HepG2 (cell line): ENCODE measurements at regions not wholly inside any gene's neighbourhood (a gene's known extent, or its start where the extent isn't known, plus 50 kb on each side); places are given as distances from the start of the nearest gene placed in this dataset.

ENCODE experiments used
- CENPT ChIP-seq: sonication (generic); formaldehyde crosslinking; IDR thresholded peaks from 2 replicates; pipeline ENCODE4 v1.8.0; 2022; ENCODE audit warnings: low read depth, mild to moderate bottlenecking, moderate library complexity, missing genetic modification reagents
- FOXA3 ChIP-seq: IDR thresholded peaks from 2 replicates; pipeline ENCODE4 v1.6.1; 2016; ENCODE audit warnings: missing genetic modification reagents, missing compliant biosample characterization
- GTF3A ChIP-seq: sonication (generic); formaldehyde crosslinking; conservative IDR thresholded peaks from 2 replicates; pipeline ENCODE4 v1.4.0; 2020; ENCODE audit warnings: mild to moderate bottlenecking, missing genetic modification reagents
- MED1 ChIP-seq: sonication (generic); formaldehyde crosslinking; IDR thresholded peaks from 2 replicates; pipeline ENCODE4 v1.4.0; 2020; ENCODE audit warnings: missing genetic modification reagents
- MEF2D ChIP-seq: sonication (generic); formaldehyde crosslinking; IDR thresholded peaks from 2 replicates; pipeline ENCODE4 v1.5.1; 2020; ENCODE audit warnings: mild to moderate bottlenecking, missing genetic modification reagents
- NCOR1 ChIP-seq: fragments of 200-600 bp; sonication (generic); IDR thresholded peaks from 2 replicates; pipeline ENCODE4 v1.7.0; 2017; ENCODE audit warnings: antibody characterized with exemption, low read length, borderline replicate concordance
- NFE2L2 ChIP-seq: fragments of 150-350 bp; IDR thresholded peaks from 2 replicates; pipeline ENCODE4 v1.6.1; 2014; ENCODE audit warnings: low read length
- NR3C1 ChIP-seq: sonication (generic); formaldehyde crosslinking; IDR thresholded peaks from 2 replicates; pipeline ENCODE4 v1.4.0; 2020; ENCODE audit warnings: missing genetic modification reagents
- PHF5A ChIP-seq: IDR thresholded peaks from one replicate; pipeline ENCODE4 v1.6.1; 2018; ENCODE audit warnings: low read depth, missing genetic modification reagents; ENCODE audit not compliant: unreplicated experiment
- SCMH1 ChIP-seq: sonication (generic); formaldehyde crosslinking; IDR thresholded peaks from 2 replicates; pipeline ENCODE4 v1.9.0; 2021; ENCODE audit warnings: missing genetic modification reagents, mild to moderate bottlenecking, borderline replicate concordance
- SIN3A ChIP-seq: IDR thresholded peaks from 2 replicates; pipeline ENCODE4 v1.6.1; 2011; ENCODE audit warnings: low read depth, mild to moderate bottlenecking, control low read depth, low read length, borderline replicate concordance
- SOX13 ChIP-seq, 3 experiments: fragments of 450-650 bp in 1 of 3; sonication (generic) in 1 of 3; formaldehyde crosslinking in 1 of 3; IDR thresholded peaks in 2 of 3; conservative IDR thresholded peaks in 1 of 3; 2 replicates each; pipeline versions ENCODE4 v1.5.0 to v1.6.1; 2016 to 2020; ENCODE audit warnings: antibody characterized with exemption in 1 of 3, mild to moderate bottlenecking in 1 of 3, missing compliant biosample characterization in 1 of 3, missing genetic modification reagents in 1 of 3, moderate library complexity in 1 of 3
- SOX6 ChIP-seq, 2 experiments: fragments of 450-650 bp in 1 of 2; sonication (generic) in 1 of 2; formaldehyde crosslinking in 1 of 2; IDR thresholded peaks; 2 replicates each; pipeline versions ENCODE4 v1.4.0 to v1.6.1; 2017 to 2020; ENCODE audit warnings: antibody characterized with exemption in 1 of 2, mild to moderate bottlenecking in 1 of 2, missing genetic modification reagents in 1 of 2
- ZBTB21 ChIP-seq: sonication (generic); formaldehyde crosslinking; IDR thresholded peaks from 2 replicates; pipeline ENCODE4 v1.4.0; 2020; ENCODE audit warnings: missing genetic modification reagents
- ZSCAN21 ChIP-seq: sonication (generic); formaldehyde crosslinking; IDR thresholded peaks from 2 replicates; pipeline ENCODE4 v1.8.0; 2022; ENCODE audit warnings: mild to moderate bottlenecking, missing genetic modification reagents, moderate library complexity, borderline replicate concordance
- ZSCAN25 ChIP-seq: sonication (generic); formaldehyde crosslinking; IDR thresholded peaks from 2 replicates; pipeline ENCODE4 v1.8.0; 2022; ENCODE audit warnings: mild to moderate bottlenecking, missing genetic modification reagents
- TF ChIP-seq, protein P1 (sequence below): sonication (generic); formaldehyde crosslinking; IDR thresholded peaks from 2 replicates; pipeline ENCODE4 v1.5.0; 2020; ENCODE audit warnings: mild to moderate bottlenecking, missing genetic modification reagents
- TF ChIP-seq, protein P2 (sequence below): sonication (generic); formaldehyde crosslinking; conservative IDR thresholded peaks from 2 replicates; pipeline ENCODE4 v1.5.0; 2020; ENCODE audit warnings: missing genetic modification reagents
- TF ChIP-seq, protein P3 (sequence below): IDR thresholded peaks from 2 replicates; pipeline ENCODE4 v1.6.1; 2016; ENCODE audit warnings: control low read depth
- TF ChIP-seq, protein P4 (sequence below): sonication (generic); formaldehyde crosslinking; IDR thresholded peaks from 2 replicates; pipeline ENCODE4 v1.5.0; 2020; ENCODE audit warnings: mild to moderate bottlenecking, missing genetic modification reagents, moderate library complexity
- TF ChIP-seq, protein P5 (sequence below): sonication (generic); formaldehyde crosslinking; IDR thresholded peaks from 2 replicates; pipeline ENCODE4 v1.4.0; 2020; ENCODE audit warnings: mild to moderate bottlenecking, missing genetic modification reagents

DNA sequence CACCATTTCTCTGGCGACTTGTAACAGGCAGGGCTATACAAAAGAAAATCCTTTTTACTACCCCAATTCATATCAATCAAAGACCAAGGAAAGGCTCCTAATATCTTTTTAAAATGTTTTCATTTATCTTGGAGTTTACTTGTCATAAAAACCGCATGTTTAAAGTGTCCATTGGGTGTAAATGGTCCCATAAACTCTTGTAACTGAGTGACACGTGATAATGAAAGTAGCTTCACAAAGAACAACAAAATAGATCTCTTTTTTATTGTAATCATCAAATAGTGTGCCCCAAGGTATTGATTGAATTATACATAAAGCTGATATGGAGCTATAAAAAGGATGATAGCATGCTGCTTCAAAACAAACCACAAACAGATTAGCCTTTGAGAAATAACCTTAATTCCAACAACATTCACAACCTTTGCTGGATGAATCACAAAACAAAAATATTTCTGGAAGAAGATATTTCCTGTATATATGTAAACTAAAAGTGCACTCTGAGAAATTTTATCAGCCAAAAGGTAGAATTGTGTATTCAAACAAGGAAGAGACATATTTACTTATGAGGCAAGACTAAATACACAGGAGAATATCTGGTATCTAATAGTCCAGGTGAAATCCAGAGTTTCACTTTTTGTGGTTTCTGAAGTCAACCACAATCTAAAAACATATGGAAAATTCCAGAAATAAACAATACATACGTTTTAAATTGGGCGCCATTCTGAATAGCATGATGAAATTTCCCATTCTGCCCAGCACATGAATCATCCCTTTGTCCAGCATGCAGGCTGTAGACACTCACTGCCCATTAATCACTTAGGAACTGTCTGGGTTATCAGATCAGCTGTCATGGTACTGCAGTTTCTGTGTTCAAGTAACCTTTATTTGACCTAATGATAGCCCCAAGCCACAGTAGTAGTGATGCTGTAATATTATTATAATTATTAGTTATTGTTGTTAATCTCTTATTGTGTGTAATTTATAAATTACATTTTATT is 237.5 kb downstream of the PIK3C3 start (continued):
- TF ChIP-seq, protein P1, sequence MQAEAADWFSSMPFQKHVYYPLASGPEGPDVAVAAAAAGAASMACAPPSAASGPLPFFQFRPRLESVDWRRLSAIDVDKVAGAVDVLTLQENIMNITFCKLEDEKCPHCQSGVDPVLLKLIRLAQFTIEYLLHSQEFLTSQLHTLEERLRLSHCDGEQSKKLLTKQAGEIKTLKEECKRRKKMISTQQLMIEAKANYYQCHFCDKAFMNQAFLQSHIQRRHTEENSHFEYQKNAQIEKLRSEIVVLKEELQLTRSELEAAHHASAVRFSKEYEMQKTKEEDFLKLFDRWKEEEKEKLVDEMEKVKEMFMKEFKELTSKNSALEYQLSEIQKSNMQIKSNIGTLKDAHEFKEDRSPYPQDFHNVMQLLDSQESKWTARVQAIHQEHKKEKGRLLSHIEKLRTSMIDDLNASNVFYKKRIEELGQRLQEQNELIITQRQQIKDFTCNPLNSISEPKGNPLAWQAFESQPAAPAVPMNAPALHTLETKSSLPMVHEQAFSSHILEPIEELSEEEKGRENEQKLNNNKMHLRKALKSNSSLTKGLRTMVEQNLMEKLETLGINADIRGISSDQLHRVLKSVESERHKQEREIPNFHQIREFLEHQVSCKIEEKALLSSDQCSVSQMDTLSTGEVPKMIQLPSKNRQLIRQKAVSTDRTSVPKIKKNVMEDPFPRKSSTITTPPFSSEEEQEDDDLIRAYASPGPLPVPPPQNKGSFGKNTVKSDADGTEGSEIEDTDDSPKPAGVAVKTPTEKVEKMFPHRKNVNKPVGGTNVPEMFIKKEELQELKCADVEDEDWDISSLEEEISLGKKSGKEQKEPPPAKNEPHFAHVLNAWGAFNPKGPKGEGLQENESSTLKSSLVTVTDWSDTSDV (CRISPR knock-in tag), result no peak
- no peak for TF ChIP-seq ZBTB21 (CRISPR knock-in tag)
- TF ChIP-seq NCOR1, result peak; percentile 31; the same call in 1 of the 2 replicates
- 0 out of 2 replicates have a peak, but pooled peaks have one; percentile 10 for TF ChIP-seq MED1 (CRISPR knock-in tag)
- TF ChIP-seq, protein P2, sequence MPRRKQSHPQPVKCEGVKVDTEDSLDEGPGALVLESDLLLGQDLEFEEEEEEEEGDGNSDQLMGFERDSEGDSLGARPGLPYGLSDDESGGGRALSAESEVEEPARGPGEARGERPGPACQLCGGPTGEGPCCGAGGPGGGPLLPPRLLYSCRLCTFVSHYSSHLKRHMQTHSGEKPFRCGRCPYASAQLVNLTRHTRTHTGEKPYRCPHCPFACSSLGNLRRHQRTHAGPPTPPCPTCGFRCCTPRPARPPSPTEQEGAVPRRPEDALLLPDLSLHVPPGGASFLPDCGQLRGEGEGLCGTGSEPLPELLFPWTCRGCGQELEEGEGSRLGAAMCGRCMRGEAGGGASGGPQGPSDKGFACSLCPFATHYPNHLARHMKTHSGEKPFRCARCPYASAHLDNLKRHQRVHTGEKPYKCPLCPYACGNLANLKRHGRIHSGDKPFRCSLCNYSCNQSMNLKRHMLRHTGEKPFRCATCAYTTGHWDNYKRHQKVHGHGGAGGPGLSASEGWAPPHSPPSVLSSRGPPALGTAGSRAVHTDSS (CRISPR knock-in tag), result no peak
- TF ChIP-seq FOXA3 (CRISPR knock-in tag), result peak; percentile 11; the same call in 1 of the 2 replicates
- TF ChIP-seq MEF2D (CRISPR knock-in tag), result no peak
- no peak for TF ChIP-seq ZSCAN25 (CRISPR knock-in tag)
- no peak for TF ChIP-seq SCMH1 (CRISPR knock-in tag)
- no peak for TF ChIP-seq NR3C1 (CRISPR knock-in tag)
- no peak for TF ChIP-seq GTF3A
- TF ChIP-seq ZSCAN21 (CRISPR knock-in tag), result no peak
- TF ChIP-seq CENPT (CRISPR knock-in tag), result no peak
- TF ChIP-seq PHF5A (CRISPR knock-in tag), result no peak
- TF ChIP-seq SOX13 (IDR thresholded peaks at IDR 0.05), result no peak
- TF ChIP-seq SOX13 (CRISPR knock-in tag; conservative IDR thresholded peaks at IDR 0.05 in 1 of 2, IDR thresholded peaks at IDR 0.05 in 1 of 2), result peak in 1 of 2 experiments; percentile 72; a peak in 1 of 4 replicates
- no peak for TF ChIP-seq SIN3A
- TF ChIP-seq, protein P3, sequence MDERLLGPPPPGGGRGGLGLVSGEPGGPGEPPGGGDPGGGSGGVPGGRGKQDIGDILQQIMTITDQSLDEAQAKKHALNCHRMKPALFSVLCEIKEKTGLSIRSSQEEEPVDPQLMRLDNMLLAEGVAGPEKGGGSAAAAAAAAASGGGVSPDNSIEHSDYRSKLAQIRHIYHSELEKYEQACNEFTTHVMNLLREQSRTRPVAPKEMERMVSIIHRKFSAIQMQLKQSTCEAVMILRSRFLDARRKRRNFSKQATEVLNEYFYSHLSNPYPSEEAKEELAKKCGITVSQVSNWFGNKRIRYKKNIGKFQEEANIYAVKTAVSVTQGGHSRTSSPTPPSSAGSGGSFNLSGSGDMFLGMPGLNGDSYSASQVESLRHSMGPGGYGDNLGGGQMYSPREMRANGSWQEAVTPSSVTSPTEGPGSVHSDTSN (CRISPR knock-in tag), result peak; percentile 69
- TF ChIP-seq, protein P4, sequence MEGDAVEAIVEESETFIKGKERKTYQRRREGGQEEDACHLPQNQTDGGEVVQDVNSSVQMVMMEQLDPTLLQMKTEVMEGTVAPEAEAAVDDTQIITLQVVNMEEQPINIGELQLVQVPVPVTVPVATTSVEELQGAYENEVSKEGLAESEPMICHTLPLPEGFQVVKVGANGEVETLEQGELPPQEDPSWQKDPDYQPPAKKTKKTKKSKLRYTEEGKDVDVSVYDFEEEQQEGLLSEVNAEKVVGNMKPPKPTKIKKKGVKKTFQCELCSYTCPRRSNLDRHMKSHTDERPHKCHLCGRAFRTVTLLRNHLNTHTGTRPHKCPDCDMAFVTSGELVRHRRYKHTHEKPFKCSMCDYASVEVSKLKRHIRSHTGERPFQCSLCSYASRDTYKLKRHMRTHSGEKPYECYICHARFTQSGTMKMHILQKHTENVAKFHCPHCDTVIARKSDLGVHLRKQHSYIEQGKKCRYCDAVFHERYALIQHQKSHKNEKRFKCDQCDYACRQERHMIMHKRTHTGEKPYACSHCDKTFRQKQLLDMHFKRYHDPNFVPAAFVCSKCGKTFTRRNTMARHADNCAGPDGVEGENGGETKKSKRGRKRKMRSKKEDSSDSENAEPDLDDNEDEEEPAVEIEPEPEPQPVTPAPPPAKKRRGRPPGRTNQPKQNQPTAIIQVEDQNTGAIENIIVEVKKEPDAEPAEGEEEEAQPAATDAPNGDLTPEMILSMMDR (CRISPR knock-in tag), result no peak
- no peak for TF ChIP-seq SOX6 (IDR thresholded peaks at IDR 0.05)
- TF ChIP-seq SOX6 (CRISPR knock-in tag; IDR thresholded peaks at IDR 0.05), result peak; percentile 62; the same call in 1 of the 2 replicates
- TF ChIP-seq, protein P5, sequence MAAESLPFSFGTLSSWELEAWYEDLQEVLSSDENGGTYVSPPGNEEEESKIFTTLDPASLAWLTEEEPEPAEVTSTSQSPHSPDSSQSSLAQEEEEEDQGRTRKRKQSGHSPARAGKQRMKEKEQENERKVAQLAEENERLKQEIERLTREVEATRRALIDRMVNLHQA (CRISPR knock-in tag), result no peak
- no peak for TF ChIP-seq NFE2L2
